WTC11 (cell line): ENCODE measurements at regions not wholly inside any gene's neighbourhood (a gene's known extent, or its start where the extent isn't known, plus 50 kb on each side); places are given as distances from the start of the nearest gene placed in this dataset.

Experiments used
- ATAC-seq: fragments of 200-7000 bp; cut with Tn5 transposase; 2 replicates; pipeline ENCODE4 v1.10.0; 2021; ENCODE audit warnings: mild to moderate bottlenecking, moderate library complexity
- CTCF ChIA-PET: fragments of 300-600 bp; sonication (Branson Sonifier 250); formaldehyde crosslinking; loops from one replicate; lab custom pipeline; 2021; ENCODE audit warnings: antibody characterized with exemption; lab: Charles Lee
- POLR2A ChIA-PET: fragments of 350-600 bp; sonication (Branson Sonifier 250); formaldehyde crosslinking; loops from one replicate; lab custom pipeline; 2021; ENCODE audit warnings: antibody characterized with exemption; lab: Charles Lee
- DNase-seq: peaks from one replicate; pipeline ENCODE4 v3.0.0; 2021; ENCODE audit warnings: low spot score
- H3K27ac Mint-ChIP-seq: 2 replicates; pipeline ENCODE4 v1.8.0; 2021; ENCODE audit warnings: mixed read lengths
- H3K27me3 Mint-ChIP-seq: 2 replicates; pipeline ENCODE4 v1.8.0; 2021; ENCODE audit warnings: low read depth, mild to moderate bottlenecking, moderate library complexity, mixed read lengths
- H3K36me3 Mint-ChIP-seq: 2 replicates; pipeline ENCODE4 v1.8.0; 2021; ENCODE audit warnings: mixed read lengths
- H3K4me1 Mint-ChIP-seq: 2 replicates; pipeline ENCODE4 v1.8.0; 2022; ENCODE audit warnings: mixed read lengths
- H3K4me3 Mint-ChIP-seq: 2 replicates; pipeline ENCODE4 v1.8.0; 2021; ENCODE audit warnings: mild to moderate bottlenecking, moderate library complexity, mixed read lengths
- H3K9me3 Mint-ChIP-seq: 2 replicates; pipeline ENCODE4 v1.8.0; 2021; ENCODE audit warnings: mixed read lengths
- CBFB ChIP-seq: sonication (generic); formaldehyde crosslinking; IDR thresholded peaks from 2 replicates; pipeline ENCODE4 v1.8.1; 2022; ENCODE audit warnings: mild to moderate bottlenecking, low read depth, missing genetic modification reagents
- CREM ChIP-seq: sonication (generic); formaldehyde crosslinking; IDR thresholded peaks from 2 replicates; pipeline ENCODE4 v1.8.1; 2022; ENCODE audit warnings: mild to moderate bottlenecking, missing genetic modification reagents, moderate library complexity
- EMX1 ChIP-seq: fragments of 250-450 bp; sonication (Bioruptor Pico); IDR thresholded peaks from 2 replicates; pipeline ENCODE4 v1.8.0; 2021; ENCODE audit warnings: mild to moderate bottlenecking
- GRHL2 ChIP-seq: fragments of 250-450 bp; sonication (Bioruptor Pico); IDR thresholded peaks from 2 replicates; pipeline ENCODE4 v1.8.0; 2022; ENCODE audit warnings: mild to moderate bottlenecking, moderate library complexity; ENCODE audit not compliant: insufficient replicate concordance, severe bottlenecking
- KAT7 ChIP-seq: sonication (generic); formaldehyde crosslinking; IDR thresholded peaks from 2 replicates; pipeline ENCODE4 v1.8.1; 2023; ENCODE audit warnings: missing genetic modification reagents, mild to moderate bottlenecking, borderline replicate concordance
- NFE2L1 ChIP-seq: sonication (generic); formaldehyde crosslinking; IDR thresholded peaks from 2 replicates; pipeline ENCODE4 v1.8.1; 2023; ENCODE audit warnings: missing genetic modification reagents
- NFYB ChIP-seq: sonication (generic); formaldehyde crosslinking; conservative IDR thresholded peaks from 2 replicates; pipeline ENCODE4 v1.8.0; 2022; ENCODE audit warnings: low read depth, missing genetic modification reagents
- PRRX2 ChIP-seq: fragments of 250-450 bp; sonication (Bioruptor Pico); IDR thresholded peaks from 2 replicates; pipeline ENCODE4 v1.8.0; 2021; ENCODE audit warnings: mild to moderate bottlenecking
- RELA ChIP-seq: sonication (generic); formaldehyde crosslinking; IDR thresholded peaks from 2 replicates; pipeline ENCODE4 v1.8.1; 2022; ENCODE audit warnings: missing genetic modification reagents, mild to moderate bottlenecking, borderline replicate concordance
- SMAD4 ChIP-seq: sonication (generic); formaldehyde crosslinking; IDR thresholded peaks from 2 replicates; pipeline ENCODE4 v1.8.0; 2022; ENCODE audit warnings: mild to moderate bottlenecking, missing genetic modification reagents
- SP1 ChIP-seq: sonication (generic); formaldehyde crosslinking; conservative IDR thresholded peaks from 2 replicates; pipeline ENCODE4 v1.8.1; 2022; ENCODE audit warnings: missing genetic modification reagents
- ZNF138 ChIP-seq: sonication (generic); formaldehyde crosslinking; conservative IDR thresholded peaks from 2 replicates; pipeline ENCODE4 v1.8.1; 2022; ENCODE audit warnings: mild to moderate bottlenecking, moderate library complexity, missing genetic modification reagents
- TF ChIP-seq, protein P1 (sequence below): sonication (generic); formaldehyde crosslinking; IDR thresholded peaks from 2 replicates; pipeline ENCODE4 v1.8.0; 2023; ENCODE audit warnings: mild to moderate bottlenecking, missing genetic modification reagents
- TF ChIP-seq, protein P2 (sequence below): fragments of 250-450 bp; sonication (Bioruptor Pico); IDR thresholded peaks from 2 replicates; pipeline ENCODE4 v1.9.0; 2021; ENCODE audit warnings: mild to moderate bottlenecking, borderline replicate concordance
- TF ChIP-seq, protein P3 (sequence below): sonication (generic); formaldehyde crosslinking; IDR thresholded peaks from 2 replicates; pipeline ENCODE4 v1.8.0; 2023; ENCODE audit warnings: missing genetic modification reagents, mild to moderate bottlenecking, borderline replicate concordance
- TF ChIP-seq, protein P4 (sequence below): sonication (generic); formaldehyde crosslinking; IDR thresholded peaks from 2 replicates; pipeline ENCODE4 v1.8.1; 2023; ENCODE audit warnings: mild to moderate bottlenecking, missing genetic modification reagents
- TF ChIP-seq, protein P5 (sequence below): sonication (generic); formaldehyde crosslinking; conservative IDR thresholded peaks from 2 replicates; pipeline ENCODE4 v1.8.1; 2022; ENCODE audit warnings: mild to moderate bottlenecking, missing genetic modification reagents
- TF ChIP-seq, protein P6 (sequence below): sonication (generic); formaldehyde crosslinking; IDR thresholded peaks from 2 replicates; pipeline ENCODE4 v1.8.1; 2023; ENCODE audit warnings: mild to moderate bottlenecking, missing genetic modification reagents, moderate library complexity
- TF ChIP-seq, protein P7 (sequence below): sonication (generic); formaldehyde crosslinking; IDR thresholded peaks from 2 replicates; pipeline ENCODE4 v1.8.1; 2022; ENCODE audit warnings: low read depth, mild to moderate bottlenecking, moderate library complexity, missing genetic modification reagents, borderline replicate concordance

DNA sequence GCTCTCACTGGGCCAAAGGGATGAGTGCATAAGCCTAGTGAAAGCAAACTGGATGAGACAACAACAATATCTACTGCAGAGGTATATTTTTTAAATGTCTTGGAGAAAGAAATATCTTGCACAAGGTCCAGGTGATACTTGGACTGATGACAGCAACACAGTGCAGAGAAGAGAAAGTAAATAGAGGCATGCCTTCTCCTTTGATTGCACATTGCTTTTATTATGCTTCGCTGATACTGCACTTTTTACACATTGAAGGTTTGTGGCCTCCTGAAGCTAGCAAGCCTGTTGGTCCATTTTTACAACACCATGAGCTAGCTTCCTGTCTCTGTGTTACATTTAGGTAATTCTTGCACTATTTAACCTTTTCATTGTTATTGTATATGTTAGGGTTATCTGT lies 189.0 kb upstream of the NDST3 start:
- DNase-seq (no peak), ATAC-seq (no peak)
- no peak overlapping the region for H3K4me3 Mint-ChIP-seq
- ChIA-PET POLR2A (no interaction called here), CTCF (interaction anchor here (1.2 kb wide), 1 partner anchor 189 kb away, joined by 3 read pairs; no protein-coding TSS in a partner anchor)
- no peak overlapping the region for H3K27ac Mint-ChIP-seq
- TF ChIP-seq PRRX2 (no peak), CREM (CRISPR knock-in tag) (no peak), NFYB (no peak), SP1 (CRISPR knock-in tag) (no peak), KAT7 (CRISPR knock-in tag) (no peak), SMAD4 (CRISPR knock-in tag) (no peak)
- TF ChIP-seq, protein P1, sequence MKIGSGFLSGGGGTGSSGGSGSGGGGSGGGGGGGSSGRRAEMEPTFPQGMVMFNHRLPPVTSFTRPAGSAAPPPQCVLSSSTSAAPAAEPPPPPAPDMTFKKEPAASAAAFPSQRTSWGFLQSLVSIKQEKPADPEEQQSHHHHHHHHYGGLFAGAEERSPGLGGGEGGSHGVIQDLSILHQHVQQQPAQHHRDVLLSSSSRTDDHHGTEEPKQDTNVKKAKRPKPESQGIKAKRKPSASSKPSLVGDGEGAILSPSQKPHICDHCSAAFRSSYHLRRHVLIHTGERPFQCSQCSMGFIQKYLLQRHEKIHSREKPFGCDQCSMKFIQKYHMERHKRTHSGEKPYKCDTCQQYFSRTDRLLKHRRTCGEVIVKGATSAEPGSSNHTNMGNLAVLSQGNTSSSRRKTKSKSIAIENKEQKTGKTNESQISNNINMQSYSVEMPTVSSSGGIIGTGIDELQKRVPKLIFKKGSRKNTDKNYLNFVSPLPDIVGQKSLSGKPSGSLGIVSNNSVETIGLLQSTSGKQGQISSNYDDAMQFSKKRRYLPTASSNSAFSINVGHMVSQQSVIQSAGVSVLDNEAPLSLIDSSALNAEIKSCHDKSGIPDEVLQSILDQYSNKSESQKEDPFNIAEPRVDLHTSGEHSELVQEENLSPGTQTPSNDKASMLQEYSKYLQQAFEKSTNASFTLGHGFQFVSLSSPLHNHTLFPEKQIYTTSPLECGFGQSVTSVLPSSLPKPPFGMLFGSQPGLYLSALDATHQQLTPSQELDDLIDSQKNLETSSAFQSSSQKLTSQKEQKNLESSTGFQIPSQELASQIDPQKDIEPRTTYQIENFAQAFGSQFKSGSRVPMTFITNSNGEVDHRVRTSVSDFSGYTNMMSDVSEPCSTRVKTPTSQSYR = no peak
- TF ChIP-seq, protein P2, sequence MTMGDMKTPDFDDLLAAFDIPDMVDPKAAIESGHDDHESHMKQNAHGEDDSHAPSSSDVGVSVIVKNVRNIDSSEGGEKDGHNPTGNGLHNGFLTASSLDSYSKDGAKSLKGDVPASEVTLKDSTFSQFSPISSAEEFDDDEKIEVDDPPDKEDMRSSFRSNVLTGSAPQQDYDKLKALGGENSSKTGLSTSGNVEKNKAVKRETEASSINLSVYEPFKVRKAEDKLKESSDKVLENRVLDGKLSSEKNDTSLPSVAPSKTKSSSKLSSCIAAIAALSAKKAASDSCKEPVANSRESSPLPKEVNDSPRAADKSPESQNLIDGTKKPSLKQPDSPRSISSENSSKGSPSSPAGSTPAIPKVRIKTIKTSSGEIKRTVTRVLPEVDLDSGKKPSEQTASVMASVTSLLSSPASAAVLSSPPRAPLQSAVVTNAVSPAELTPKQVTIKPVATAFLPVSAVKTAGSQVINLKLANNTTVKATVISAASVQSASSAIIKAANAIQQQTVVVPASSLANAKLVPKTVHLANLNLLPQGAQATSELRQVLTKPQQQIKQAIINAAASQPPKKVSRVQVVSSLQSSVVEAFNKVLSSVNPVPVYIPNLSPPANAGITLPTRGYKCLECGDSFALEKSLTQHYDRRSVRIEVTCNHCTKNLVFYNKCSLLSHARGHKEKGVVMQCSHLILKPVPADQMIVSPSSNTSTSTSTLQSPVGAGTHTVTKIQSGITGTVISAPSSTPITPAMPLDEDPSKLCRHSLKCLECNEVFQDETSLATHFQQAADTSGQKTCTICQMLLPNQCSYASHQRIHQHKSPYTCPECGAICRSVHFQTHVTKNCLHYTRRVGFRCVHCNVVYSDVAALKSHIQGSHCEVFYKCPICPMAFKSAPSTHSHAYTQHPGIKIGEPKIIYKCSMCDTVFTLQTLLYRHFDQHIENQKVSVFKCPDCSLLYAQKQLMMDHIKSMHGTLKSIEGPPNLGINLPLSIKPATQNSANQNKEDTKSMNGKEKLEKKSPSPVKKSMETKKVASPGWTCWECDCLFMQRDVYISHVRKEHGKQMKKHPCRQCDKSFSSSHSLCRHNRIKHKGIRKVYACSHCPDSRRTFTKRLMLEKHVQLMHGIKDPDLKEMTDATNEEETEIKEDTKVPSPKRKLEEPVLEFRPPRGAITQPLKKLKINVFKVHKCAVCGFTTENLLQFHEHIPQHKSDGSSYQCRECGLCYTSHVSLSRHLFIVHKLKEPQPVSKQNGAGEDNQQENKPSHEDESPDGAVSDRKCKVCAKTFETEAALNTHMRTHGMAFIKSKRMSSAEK (CRISPR knock-in tag) = no peak
- peaks cover 15% of the 10 kb centered on the region for H3K4me1 Mint-ChIP-seq
- H3K36me3 Mint-ChIP-seq = no peaks in the 10 kb centered on the region
- H3K9me3 Mint-ChIP-seq = peaks cover 2% of the 10 kb centered on the region; the same call in 1 of the 2 replicates
- H3K27me3 Mint-ChIP-seq = no peaks in the 10 kb centered on the region

DNA sequence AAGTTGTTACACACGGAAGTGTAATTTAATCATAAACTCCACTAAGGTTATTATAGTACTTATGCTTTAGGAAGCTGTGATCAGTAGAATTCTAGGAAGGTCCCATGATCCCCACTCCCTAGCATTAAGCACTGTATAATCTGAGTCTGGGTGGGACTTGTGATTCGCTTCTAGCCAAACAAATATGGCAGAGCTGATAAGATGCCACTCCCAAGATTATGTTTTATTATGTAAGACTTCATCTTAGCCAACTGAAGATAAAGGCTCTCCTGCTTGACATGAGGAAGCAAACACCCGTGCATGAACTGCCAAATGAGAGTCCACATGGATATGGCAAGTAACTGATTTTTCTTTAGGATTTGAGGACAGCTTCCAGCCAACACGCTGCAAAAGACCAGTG lies 186.4 kb upstream of the NDST3 start:
- no peaks in the 10 kb centered on the region for H3K36me3 Mint-ChIP-seq
- peaks cover 11% of the 10 kb centered on the region for H3K9me3 Mint-ChIP-seq
- ATAC-seq (no peak), DNase-seq (no peak)
- TF ChIP-seq, protein P3, sequence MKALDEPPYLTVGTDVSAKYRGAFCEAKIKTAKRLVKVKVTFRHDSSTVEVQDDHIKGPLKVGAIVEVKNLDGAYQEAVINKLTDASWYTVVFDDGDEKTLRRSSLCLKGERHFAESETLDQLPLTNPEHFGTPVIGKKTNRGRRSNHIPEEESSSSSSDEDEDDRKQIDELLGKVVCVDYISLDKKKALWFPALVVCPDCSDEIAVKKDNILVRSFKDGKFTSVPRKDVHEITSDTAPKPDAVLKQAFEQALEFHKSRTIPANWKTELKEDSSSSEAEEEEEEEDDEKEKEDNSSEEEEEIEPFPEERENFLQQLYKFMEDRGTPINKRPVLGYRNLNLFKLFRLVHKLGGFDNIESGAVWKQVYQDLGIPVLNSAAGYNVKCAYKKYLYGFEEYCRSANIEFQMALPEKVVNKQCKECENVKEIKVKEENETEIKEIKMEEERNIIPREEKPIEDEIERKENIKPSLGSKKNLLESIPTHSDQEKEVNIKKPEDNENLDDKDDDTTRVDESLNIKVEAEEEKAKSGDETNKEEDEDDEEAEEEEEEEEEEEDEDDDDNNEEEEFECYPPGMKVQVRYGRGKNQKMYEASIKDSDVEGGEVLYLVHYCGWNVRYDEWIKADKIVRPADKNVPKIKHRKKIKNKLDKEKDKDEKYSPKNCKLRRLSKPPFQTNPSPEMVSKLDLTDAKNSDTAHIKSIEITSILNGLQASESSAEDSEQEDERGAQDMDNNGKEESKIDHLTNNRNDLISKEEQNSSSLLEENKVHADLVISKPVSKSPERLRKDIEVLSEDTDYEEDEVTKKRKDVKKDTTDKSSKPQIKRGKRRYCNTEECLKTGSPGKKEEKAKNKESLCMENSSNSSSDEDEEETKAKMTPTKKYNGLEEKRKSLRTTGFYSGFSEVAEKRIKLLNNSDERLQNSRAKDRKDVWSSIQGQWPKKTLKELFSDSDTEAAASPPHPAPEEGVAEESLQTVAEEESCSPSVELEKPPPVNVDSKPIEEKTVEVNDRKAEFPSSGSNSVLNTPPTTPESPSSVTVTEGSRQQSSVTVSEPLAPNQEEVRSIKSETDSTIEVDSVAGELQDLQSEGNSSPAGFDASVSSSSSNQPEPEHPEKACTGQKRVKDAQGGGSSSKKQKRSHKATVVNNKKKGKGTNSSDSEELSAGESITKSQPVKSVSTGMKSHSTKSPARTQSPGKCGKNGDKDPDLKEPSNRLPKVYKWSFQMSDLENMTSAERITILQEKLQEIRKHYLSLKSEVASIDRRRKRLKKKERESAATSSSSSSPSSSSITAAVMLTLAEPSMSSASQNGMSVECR (CRISPR knock-in tag) = no peak
- TF ChIP-seq EMX1 (no peak), CBFB (CRISPR knock-in tag) (no peak), RELA (CRISPR knock-in tag) (no peak), CREM (CRISPR knock-in tag) (no peak), GRHL2 (CRISPR knock-in tag) (no peak), KAT7 (CRISPR knock-in tag) (no peak), ZNF138 (CRISPR knock-in tag) (no peak), NFE2L1 (CRISPR knock-in tag) (no peak)
- TF ChIP-seq, protein P4, sequence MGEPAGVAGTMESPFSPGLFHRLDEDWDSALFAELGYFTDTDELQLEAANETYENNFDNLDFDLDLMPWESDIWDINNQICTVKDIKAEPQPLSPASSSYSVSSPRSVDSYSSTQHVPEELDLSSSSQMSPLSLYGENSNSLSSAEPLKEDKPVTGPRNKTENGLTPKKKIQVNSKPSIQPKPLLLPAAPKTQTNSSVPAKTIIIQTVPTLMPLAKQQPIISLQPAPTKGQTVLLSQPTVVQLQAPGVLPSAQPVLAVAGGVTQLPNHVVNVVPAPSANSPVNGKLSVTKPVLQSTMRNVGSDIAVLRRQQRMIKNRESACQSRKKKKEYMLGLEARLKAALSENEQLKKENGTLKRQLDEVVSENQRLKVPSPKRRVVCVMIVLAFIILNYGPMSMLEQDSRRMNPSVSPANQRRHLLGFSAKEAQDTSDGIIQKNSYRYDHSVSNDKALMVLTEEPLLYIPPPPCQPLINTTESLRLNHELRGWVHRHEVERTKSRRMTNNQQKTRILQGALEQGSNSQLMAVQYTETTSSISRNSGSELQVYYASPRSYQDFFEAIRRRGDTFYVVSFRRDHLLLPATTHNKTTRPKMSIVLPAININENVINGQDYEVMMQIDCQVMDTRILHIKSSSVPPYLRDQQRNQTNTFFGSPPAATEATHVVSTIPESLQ (CRISPR knock-in tag) = no peak
- TF ChIP-seq, protein P5, sequence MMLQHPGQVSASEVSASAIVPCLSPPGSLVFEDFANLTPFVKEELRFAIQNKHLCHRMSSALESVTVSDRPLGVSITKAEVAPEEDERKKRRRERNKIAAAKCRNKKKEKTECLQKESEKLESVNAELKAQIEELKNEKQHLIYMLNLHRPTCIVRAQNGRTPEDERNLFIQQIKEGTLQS = no peak
- TF ChIP-seq, protein P6, sequence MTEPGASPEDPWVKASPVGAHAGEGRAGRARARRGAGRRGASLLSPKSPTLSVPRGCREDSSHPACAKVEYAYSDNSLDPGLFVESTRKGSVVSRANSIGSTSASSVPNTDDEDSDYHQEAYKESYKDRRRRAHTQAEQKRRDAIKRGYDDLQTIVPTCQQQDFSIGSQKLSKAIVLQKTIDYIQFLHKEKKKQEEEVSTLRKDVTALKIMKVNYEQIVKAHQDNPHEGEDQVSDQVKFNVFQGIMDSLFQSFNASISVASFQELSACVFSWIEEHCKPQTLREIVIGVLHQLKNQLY (CRISPR knock-in tag) = no peak
- TF ChIP-seq, protein P7, sequence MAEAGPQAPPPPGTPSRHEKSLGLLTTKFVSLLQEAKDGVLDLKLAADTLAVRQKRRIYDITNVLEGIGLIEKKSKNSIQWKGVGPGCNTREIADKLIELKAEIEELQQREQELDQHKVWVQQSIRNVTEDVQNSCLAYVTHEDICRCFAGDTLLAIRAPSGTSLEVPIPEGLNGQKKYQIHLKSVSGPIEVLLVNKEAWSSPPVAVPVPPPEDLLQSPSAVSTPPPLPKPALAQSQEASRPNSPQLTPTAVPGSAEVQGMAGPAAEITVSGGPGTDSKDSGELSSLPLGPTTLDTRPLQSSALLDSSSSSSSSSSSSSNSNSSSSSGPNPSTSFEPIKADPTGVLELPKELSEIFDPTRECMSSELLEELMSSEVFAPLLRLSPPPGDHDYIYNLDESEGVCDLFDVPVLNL (CRISPR knock-in tag) = no peak
- no peak overlapping the region for H3K27ac Mint-ChIP-seq
- ChIA-PET POLR2A (no interaction called here), CTCF (no interaction called here)
- H3K4me3 Mint-ChIP-seq = no peak overlapping the region
- H3K27me3 Mint-ChIP-seq = no peaks in the 10 kb centered on the region
- peaks cover 15% of the 10 kb centered on the region for H3K4me1 Mint-ChIP-seq
